Renal cortex interstitium (tissue), 11 donors: ENCODE measurements at regions not wholly inside any gene's neighbourhood (a gene's known extent, or its start where the extent isn't known, plus 50 kb on each side); places are given as distances from the start of the nearest gene placed in this dataset.

Source experiments
- DNase-seq, 11 donors: peaks; one replicate each; pipeline ENCODE4 v3.0.0-alpha.2; 2013; ENCODE audit warnings: low read depth in 9 of 11, low spot score in 4 of 11; ENCODE audit errors: extremely low read depth in 1 of 11

DNA sequence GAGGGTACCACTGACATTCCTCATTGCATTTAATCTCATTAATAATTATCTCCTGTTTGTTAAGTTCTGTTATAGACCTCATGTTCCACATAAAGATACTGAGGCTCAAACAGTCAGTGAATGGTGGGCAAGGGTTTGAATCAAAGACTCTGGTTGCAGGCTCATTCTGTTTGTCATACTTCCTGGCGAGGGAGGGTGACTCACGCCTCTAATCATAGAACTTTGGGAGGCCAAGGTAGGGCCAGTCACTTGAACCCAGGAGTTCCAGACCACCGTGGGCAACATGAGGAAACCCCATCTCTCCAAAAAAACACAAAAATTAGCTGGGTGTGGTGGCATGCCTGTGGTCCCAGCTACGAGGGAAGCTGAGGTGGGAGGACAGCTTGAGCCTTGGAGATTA, 220.7 kb upstream of the MIR17HG start:
- no peak for DNase-seq

DNA sequence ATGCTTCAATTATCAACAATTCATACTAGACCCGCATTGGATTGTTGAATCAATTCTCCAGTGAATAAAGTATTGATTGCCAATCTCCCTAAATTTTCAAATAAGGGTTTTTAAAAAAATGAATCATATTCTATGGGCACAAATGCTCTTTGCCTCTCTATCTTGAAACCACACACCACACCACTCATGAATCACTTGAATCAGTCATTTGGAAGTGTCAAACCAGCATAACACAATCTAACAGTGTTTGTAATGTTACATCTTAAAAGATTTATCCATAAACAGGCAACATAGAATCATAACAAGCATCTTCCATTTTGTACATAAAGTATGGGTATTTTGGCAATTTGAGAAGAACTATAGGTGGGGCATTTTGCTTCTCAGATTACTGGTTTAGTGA, 219.5 kb upstream of the MIR17HG start:
- DNase-seq = no peak

DNA sequence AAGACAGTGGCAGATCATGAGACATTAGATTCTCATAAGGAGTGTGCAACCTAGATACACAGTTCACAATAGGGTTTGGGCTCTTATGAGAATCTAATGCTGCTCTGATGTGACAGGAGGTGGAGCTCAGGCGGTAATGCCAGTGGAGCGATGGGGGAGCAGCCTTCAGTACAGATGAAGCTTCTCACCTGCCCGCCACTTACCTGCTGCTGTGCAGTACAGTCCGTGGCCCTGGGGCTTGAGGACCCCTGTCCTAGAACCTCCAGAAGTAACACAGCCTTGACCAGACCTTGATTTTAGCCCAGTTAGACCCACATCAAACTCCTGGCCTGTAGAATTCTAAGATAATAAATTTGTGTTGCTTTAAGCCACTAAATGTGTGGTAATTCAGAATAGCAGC, 215.1 kb upstream of the MIR17HG start:
- no peak for DNase-seq

DNA sequence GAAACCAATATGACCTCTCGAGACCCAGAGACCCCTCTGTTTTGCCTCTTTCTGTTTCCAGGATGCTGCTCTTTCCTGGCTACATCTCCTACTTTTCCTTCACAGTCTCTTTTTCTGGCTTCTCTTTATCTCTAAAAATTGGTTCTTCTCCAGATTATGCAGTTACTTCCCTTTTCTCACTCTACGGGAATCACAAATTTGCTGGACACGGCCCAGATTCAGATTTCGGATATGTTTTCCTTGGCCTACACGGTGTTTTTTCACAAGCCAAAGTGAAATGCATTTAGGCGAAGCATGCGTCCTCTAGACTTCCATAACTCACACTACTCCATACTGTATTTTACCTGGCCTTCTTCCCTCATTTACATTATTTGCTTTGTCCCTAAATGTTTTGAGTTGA, 214.7 kb upstream of the MIR17HG start:
- no peak for DNase-seq

DNA sequence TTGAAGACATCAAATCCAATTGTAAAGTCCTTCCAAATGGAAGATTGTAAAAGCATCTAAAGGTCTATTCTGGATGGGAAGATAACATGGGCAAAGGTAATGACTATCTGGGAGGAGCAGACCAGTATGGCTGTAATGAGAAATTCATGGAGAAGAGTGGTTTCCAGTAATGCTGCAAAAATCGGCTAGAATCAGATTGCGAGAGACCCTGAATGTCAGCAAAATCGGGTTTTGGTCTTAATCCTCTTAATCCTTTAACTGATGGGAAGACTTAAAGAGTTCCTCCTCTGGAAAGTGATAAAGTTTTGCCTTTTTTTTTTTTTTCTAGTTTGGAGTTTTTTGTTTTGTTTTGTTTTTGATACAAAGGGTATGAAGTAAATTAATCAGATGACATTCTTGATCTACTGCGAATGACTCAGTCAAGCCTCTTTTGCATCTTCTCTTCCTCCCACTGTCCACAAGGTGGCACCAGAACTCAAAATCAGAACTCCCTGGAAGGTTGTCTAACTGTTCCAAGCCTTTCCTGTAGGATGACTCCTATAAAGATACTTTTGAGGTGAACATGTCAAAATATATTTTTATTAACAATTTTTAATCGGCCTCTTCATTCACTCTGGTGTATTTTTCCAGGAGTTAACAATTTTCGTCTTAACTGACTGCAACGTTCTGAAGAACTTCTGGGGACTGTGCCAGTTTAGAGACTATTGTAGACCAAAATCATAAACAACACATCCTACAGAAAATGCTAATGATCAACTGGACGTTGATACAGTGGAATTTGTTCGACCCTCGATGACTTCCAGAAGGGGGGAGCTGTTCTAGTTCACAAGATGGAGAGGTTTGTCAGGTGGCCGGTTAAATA, 213.3 kb upstream of the MIR17HG start:
- peak in 1 of 11 donors; percentile 64 for DNase-seq

DNA sequence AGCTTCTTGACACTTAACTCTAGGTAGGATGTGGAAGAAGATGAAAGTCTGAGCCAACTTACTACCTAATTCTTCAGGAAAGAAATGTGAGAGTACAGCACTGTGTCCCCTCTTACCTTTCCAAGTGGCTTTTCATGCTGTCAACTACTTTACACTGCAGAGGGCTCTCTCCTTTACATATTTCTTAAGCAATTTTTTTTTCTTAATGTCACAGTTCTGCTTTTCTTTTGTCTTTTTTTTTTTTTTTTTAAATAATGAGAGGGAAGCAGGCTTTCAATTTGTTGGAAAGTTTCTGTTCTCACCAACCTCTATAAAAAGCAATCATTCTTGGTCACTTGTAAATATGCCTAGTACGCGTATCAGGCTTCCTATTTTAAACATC, 212.7 kb upstream of the MIR17HG start:
- no peak for DNase-seq

DNA sequence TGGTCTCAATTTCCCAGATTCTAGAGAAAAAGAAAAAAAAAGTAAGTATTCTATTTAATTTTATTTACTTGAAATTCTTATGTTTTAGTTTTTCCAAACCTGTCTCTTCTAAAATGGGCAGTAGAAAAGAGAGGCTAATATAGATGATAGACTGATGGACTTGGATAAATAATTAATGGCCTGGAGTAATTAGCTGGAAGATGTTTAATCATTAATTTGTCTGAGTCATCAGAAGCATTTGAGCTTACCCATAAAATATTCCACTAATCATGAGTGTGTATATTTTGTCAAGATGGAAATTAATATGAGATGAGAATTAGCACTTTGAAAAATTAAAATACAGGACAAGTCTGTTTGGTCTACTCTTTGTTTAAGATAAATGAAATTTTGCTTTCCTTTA, 212.1 kb upstream of the MIR17HG start:
- DNase-seq = no peak

DNA sequence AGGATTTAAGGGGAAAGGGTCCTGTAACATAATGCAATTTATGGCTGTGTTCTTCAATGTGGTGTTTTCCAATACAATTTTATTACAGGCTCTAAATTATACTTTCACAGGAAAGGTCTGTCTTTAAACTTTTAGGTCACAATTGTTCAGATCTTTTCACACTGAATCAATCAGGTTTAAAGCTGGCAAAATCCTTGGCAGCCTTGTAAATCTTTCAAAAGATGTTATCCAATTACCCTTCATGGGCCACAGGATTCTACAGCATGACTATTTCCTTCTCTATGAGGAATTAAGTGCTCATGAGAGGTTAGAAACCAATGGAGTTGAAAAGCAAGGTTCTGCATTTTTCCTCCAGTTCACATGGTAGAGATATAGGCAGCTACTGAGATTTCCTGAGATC, 211.5 kb upstream of the MIR17HG start:
- no peak for DNase-seq

DNA sequence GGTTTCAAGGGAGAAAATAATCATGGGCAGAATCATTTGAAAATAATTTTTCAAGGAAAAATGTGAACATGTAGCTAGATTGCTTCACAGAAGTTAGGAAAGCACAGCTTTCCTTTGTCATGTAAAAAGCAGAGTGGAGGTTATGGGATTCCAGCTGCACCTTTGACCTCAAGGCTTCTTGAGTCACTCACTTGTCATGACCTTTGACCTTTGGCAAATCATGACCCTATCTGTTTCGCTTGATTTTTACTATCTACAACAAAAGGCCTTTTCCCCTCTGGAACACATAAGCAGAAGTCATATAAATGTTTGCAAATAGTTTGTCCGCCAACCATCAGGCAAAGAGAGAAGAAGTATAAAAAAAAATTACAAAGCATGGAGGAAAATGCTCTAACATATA, 210.7 kb upstream of the MIR17HG start:
- no peak for DNase-seq

DNA sequence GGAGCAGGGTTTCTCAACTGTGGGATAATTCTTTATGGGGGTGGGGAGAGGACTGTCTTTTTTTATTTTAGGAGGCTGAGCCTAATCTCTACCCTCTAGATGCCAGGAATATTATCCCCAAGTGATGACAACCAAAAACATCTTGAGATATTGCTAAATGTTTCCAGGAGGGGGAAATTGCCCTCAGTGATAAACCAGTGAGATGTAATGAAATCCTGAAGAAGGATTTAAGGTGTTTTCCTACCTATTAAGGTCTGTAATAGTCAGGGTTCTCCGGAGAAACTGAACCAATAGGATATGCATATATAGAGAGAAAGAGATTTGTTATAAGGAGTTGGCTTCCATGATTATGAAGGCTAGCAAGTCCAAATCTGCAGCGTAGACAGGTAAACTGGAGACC, 208.3 kb upstream of the MIR17HG start:
- DNase-seq = no peak

DNA sequence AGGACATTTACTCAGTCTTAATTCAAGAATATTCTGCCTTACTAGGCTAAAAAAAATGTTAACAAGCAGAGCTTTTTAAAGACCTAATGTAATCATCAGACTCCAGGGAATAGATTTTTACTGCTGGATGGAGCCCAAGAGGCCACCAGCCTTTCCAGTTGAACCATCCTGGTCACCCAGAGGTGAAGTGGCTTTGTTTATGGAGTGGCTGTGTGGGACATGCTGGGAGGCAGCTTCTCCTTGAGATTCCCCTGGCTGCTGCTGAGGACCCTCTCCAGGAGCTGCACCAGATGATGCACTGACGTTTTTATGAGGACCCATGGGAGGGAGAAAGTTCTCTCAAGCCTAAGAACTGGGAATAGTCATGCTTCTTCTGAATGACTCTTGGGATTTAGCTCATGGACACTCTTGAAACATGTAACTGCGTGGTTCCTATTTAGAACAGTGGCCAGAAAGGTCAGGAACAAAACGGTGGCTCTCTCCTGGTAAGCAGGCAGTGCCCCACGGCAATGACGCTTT, 205.9 kb upstream of the MIR17HG start:
- DNase-seq = no peak

DNA sequence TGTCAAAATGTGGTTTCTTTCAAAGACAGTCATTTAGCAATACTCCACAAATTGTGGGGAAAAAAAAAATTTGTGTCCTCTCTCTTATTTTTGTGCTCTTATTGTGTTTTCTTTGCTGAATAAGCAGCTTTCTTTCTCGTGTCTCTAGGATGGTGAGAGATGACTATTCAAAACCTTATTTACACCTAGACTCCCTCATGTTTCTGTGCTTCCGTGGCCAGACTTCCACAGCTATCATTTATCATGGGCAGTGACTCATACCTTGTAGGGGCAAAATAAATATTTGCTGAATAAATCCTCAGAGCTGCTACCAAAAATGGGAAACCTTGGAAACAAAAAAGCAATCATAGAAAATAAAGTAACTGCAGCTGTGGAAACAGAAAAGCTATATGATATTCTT, 204.9 kb upstream of the MIR17HG start:
- no peak for DNase-seq

DNA sequence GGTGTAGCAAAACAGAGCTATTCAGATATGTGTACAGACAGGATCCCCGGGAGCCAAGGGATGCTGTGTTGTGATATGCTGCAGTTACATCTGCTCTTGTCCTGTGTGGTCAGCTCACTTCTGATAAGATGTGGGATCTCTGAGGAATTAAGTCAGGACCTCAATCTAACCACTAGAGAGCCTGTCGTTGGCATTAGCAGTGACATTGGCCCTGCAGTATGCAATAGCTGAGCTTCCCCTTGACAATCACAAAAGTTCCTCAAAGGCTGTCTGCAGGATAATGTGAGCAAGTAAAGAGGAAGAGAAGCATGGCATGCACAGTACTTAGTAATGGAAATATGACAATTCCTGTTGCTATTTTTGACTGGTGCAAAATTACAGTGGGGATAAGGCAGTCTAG, 203.4 kb upstream of the MIR17HG start:
- no peak for DNase-seq

DNA sequence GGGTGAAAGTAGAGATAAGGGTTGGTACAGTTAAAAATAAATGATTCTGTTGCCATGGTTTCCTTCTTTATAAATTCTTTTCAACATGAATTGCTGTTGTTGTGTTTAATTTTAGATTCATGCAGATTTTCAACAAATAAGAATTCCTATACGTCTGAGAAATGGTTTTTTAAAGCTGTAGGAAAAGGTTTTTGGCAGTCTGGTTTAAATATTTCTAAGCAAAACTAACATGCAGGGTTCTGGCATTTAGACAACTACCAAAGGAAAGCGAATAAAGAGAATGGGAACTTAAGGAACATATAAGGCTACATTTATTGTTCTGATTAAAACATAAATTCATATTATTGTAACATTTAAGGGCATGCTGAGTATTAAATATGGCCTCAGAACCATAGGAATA, 203.0 kb upstream of the MIR17HG start:
- DNase-seq = no peak

DNA sequence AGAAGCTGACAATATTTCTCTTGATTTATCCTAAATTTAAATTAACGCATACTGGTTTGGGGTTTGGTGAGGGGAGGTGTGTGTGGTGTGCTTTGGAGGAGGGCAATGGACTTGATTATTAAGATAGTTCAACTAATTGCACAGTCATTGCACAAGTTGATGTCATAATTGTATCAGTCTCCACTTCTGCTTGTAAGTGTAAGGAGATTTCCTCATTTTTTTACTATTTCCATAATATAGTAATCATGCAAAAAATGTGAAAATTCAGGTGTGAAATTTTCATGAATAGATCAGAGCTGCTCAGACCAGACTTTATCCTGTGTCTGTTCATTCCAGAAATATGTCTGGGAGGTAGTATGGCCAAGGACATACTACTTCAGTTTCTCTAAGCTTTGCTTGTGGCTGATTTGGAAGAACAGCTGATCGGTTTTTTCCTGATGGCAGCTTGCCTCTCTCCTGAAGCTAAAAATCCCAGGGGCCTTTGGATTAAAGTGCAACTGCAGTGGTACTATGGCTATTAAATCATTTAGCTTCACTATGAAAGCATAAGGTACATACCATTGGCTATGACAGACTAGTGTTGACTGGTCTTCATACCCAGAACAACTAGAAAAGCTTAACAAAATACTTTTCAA, 201.8 kb upstream of the MIR17HG start:
- no peak for DNase-seq

DNA sequence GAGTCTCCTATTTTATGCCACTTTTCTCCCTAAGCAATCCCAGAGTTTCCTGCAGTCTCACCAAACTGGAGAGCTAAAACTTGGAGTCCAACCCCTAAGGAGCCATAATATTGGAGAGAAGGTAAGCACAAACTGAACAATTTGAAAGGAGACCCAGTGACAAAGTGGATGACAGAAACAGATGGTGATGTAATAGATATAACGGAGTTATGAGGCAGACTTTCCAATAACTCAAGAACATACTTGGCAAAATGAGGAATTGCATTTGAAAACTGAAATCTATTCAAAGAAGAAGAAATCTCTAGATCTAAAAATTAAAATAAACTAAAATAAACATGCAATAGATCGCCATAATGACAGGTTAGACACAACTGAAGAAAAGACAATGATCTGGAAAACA, 200.9 kb upstream of the MIR17HG start:
- DNase-seq = no peak

DNA sequence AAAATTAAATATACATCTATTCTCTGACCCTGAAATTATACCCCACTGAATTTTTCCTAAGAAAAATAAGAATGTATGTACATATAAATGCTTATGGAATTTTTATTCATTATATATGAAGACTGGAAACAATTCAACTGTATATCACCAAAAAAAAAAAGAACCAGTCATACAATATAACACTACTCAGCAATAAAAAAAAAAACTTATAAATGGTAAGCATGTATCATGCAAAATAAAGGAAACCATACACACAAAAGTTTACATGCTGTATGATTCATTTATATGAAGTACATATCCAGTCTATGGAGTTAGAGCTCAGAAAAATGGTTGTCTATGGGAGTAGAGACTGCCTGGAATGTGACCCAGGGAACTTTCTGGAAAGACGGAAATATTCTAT, 199.4 kb upstream of the MIR17HG start:
- no peak for DNase-seq

DNA sequence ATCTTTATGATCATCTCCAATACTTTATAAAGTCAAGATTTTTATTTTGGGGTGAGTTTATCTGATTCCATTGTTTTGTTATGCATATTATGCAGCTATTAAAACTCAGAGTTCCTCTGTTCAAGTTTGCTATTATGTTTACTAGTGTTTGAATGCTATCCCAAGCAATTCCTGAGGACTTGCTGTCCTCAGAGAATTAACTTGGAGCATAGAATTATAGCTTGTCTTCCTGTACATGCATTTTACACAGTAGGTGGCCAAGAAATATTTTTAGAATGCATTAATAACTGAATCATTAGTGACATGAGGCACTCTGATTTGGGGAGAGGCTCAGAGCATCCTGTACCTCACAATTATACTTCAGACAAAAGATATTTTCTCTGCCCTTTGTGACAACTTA, 195.6 kb upstream of the MIR17HG start:
- no peak for DNase-seq

DNA sequence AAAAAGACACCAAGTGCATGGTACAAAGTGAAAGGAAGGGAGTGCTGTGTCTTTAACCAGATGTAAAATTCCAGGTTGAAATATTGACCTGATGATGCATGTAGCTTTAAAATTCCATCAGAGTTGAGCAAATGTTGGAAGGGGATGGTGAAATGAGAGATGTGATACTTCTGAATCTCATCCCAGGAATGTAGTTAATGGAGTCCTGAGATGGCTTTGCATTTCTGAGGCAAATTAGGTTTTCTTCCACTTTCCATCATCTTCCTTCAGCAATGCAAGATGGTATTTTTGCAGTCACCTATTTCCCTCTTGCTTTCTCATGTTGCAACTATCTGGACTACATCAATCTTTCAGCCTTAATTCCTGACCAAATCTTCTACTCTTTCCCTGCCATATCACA, 194.1 kb upstream of the MIR17HG start:
- no peak for DNase-seq

DNA sequence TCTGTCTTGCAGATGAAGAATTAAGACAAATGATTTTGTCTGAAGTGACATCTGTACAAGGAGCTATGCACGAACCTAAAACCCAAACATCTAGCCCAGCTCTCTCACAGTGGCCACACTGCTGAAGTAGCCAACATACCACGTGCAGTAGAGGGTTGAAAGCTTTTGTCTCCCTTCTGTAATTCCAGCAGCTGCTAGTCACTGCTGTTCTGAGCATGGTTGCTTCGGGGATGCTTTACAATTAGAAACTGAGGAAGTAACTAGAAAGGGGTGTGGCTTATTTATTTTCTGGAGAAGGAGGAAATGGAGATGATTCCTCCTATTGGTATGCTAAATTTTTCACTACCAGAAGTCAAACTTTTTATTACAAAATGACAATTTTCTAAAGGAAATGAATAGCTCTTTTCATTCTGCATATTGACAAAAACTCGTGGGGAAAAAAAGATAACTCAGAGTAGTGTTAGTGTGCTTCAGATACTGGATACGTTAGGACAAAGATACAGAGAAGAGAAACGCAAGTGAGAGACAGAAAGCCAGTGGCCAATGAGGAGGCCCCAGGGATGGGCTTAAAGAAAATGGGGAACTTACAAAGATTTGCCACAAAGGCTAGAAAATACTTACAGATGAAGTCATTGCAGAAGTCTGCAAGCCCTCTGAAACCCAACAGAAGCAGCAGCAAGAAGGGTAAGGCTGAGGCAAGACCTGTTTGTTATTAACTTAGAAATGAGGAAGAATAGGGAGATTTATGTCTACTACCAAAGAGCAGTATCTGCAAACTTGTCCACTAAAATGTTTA, 192.7 kb upstream of the MIR17HG start:
- DNase-seq = no peak
